Thyroid gland (tissue), 4 donors: ENCODE measurements at regions not wholly inside any gene's neighbourhood (a gene's known extent, or its start where the extent isn't known, plus 50 kb on each side); places are given as distances from the start of the nearest gene placed in this dataset.

Experiments used
- DNase-seq, 2 donors: peaks; one replicate each; pipeline ENCODE4 v3.0.0-alpha.2; 2019
- H3K27ac ChIP-seq, 3 donors: fragments of 200-600 bp; sonication (generic); 1 replicate in 2 of 3; 2 replicates in 1 of 3; pipeline ENCODE4 v1.5.1; 2016 to 2019; ENCODE audit warnings: mild to moderate bottlenecking in 1 of 3, moderate library complexity in 1 of 3
- H3K27me3 ChIP-seq: fragments of 200-600 bp; sonication (generic); one replicate; pipeline ENCODE4 v1.5.1; 2019
- H3K36me3 ChIP-seq, 2 donors: fragments of 200-600 bp; sonication (generic); one replicate each; pipeline ENCODE4 v1.5.1; 2016 to 2019
- H3K4me1 ChIP-seq, 2 donors: fragments of 200-600 bp; sonication (generic); one replicate each; pipeline ENCODE4 v1.5.1; 2017 to 2019
- H3K4me3 ChIP-seq, 3 donors: fragments of 200-600 bp; sonication (generic); replicated peaks in 1 of 3; 1 replicate in 2 of 3; 2 replicates in 1 of 3; pipeline ENCODE4 v1.5.1; 2016; ENCODE audit warnings: mild to moderate bottlenecking in 1 of 3
- H3K9me3 ChIP-seq: fragments of 200-600 bp; sonication (generic); one replicate; pipeline ENCODE4 v1.5.1; 2017
- POLR2A ChIP-seq, 2 donors: fragments of 450-650 bp; IDR thresholded peaks; one replicate each; pipeline ENCODE4 v1.6.1; 2017; ENCODE audit warnings: antibody characterized with exemption in 2 of 2, mild to moderate bottlenecking in 2 of 2, moderate library complexity in 1 of 2
- WGBS, 2 donors: methylation state at CpG; one replicate each; pipeline ENCODE4 v1.1.5; 2017; 5-methylcytosine and 5-hydroxymethylcytosine counted together
- intact Hi-C: fragments of 100-400 bp; cut with DNase I; formaldehyde crosslinking; loops from one replicate; pipeline ENCODE4 v1.15.1; 2023
- TF ChIP-seq, protein P1 (sequence below), 6 experiments: fragments of 200-600 bp in 3 of 6; fragments of 450-650 bp in 3 of 6; sonication (generic) in 3 of 6; IDR thresholded peaks; one replicate each; pipeline ENCODE4 v1.5.1; 2016 to 2019; ENCODE audit warnings: antibody characterized with exemption in 6 of 6, mild to moderate bottlenecking in 2 of 6, inconsistent platforms in 1 of 6, moderate library complexity in 1 of 6

DNA sequence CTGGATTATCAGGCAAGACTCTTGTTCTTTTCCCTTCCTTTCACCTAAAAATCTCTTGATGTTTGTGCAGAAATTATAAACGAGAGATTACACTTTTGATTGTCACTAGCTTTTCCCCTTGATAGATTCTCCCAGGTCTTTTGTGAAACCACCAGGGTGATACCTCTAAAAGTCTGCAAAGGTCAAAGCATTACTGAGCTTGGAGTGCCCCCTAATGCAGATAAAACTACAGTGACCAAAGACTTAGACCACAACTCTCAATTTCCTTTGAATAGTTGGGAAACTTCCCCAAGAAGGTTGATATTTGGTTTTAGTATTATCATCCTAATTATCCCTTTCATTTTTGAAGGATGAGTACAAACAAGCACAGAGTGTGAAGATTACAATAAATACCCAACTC, 173.1 kb downstream of the CYLC2 start:
- Histone ChIP-seq H3K9me3 (no peaks in the 10 kb centered on the region), H3K36me3 (no peaks in the 10 kb centered on the region), H3K27me3 (no peaks in the 10 kb centered on the region), H3K27ac (no peak overlapping the region), H3K4me1 (no peaks in the 10 kb centered on the region), H3K4me3 (no peak overlapping the region)
- TF ChIP-seq, protein P1, sequence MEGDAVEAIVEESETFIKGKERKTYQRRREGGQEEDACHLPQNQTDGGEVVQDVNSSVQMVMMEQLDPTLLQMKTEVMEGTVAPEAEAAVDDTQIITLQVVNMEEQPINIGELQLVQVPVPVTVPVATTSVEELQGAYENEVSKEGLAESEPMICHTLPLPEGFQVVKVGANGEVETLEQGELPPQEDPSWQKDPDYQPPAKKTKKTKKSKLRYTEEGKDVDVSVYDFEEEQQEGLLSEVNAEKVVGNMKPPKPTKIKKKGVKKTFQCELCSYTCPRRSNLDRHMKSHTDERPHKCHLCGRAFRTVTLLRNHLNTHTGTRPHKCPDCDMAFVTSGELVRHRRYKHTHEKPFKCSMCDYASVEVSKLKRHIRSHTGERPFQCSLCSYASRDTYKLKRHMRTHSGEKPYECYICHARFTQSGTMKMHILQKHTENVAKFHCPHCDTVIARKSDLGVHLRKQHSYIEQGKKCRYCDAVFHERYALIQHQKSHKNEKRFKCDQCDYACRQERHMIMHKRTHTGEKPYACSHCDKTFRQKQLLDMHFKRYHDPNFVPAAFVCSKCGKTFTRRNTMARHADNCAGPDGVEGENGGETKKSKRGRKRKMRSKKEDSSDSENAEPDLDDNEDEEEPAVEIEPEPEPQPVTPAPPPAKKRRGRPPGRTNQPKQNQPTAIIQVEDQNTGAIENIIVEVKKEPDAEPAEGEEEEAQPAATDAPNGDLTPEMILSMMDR (IDR thresholded peaks at IDR 0.05): no peak
- TF ChIP-seq POLR2A (IDR thresholded peaks at IDR 0.05): no peak
- WGBS, 2 donors: 74 to 80% methylated on average over 1 of the region's 1 CpG
- DNase-seq: no peak
- intact Hi-C loops: no loop called here

DNA sequence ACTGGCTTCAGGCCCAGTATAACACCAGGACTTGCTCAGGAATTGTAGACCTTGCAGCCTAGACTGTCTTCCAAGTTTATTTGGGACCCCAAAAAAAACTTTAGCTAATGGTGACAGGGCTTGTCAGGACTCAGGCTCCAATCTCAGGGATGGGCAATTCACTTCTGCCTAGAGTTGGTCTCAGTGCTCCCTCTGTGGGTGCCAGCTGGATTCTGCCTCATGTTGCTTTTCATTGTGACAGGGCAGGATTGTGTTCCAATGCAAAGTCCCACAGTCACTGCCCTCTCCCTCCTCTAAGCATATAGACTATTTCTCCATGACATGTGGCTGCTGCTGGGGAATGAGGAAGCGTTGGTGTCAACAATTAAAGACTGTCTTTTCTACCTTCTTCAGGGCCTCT, 174.7 kb downstream of the CYLC2 start:
- no peak for TF ChIP-seq POLR2A (IDR thresholded peaks at IDR 0.05)
- TF ChIP-seq, protein P1 (IDR thresholded peaks at IDR 0.05): no peak
- Histone ChIP-seq H3K27me3 (no peaks in the 10 kb centered on the region), H3K9me3 (no peaks in the 10 kb centered on the region), H3K27ac (no peak overlapping the region), H3K4me1 (no peaks in the 10 kb centered on the region), H3K36me3 (no peaks in the 10 kb centered on the region), H3K4me3 (no peak overlapping the region)
- DNase-seq: no peak
- intact Hi-C loops: no loop called here
- WGBS, 2 donors: 79 to 84% methylated on average over 1 of the region's 1 CpG

DNA sequence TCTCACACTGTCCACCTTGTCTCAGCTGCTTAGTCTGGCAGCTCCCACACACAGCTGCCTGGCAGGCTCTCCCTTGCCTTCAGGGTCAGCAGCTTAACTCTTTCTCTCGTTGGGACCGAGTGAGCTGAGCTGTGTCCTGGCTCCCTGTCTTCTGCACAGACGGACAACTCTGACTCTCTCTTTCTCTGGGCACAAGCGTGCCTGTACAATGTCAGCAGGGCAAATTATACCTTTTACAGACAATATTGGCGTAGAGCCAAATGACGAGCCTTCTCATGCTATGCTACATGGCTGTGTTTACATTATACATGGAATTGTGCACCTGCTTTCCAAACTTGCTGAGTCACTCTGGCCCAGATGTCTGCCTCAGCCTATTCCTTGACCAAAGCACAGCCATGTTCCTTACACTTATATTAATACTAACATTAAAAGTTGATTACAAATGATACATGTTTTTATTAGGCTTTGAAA, 188.6 kb downstream of the CYLC2 start:
- no peaks in the 10 kb centered on the region for H3K9me3 ChIP-seq
- intact Hi-C loops: no loop called here
- H3K4me1 ChIP-seq: no peaks in the 10 kb centered on the region
- H3K4me3 ChIP-seq: no peak overlapping the region
- H3K27ac ChIP-seq: no peak overlapping the region
- H3K27me3 ChIP-seq: no peaks in the 10 kb centered on the region
- DNase-seq: no peak
- no peak for TF ChIP-seq POLR2A (IDR thresholded peaks at IDR 0.05)
- TF ChIP-seq, protein P1 (IDR thresholded peaks at IDR 0.05): no peak
- WGBS, 2 donors: 54 to 69% methylated on average over 6 of the region's 6 CpGs
- no peaks in the 10 kb centered on the region for H3K36me3 ChIP-seq

DNA sequence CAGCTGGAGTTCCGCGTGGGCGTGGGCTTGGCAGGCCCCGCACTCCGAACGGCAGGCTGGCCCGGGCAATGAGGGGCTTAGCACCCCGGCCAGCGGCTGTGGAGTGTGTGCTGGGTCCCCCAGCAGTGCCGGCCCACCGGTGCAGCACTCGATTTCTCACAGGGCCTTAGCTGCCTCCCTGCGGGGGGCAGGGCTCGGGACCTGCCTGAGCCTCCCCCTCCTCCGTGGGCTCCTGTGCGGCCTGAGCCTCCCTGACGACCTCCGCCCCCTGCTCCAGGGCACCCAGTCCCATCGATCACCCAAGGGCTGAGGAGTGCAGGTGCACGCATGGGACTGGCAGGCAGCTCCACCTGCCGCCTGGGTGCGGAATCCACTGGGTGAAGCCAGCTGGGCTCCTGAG, 191.8 kb downstream of the CYLC2 start:
- 98% methylated on average over 20 of the region's 22 CpGs; no CpG with 5 or more reads in 1 of the 2 donors for WGBS, 2 donors
- H3K4me1 ChIP-seq: no peaks in the 10 kb centered on the region
- no peak overlapping the region for H3K27ac ChIP-seq
- intact Hi-C loops: no loop called here
- DNase-seq: no peak
- no peaks in the 10 kb centered on the region for H3K27me3 ChIP-seq
- no peak overlapping the region for H3K4me3 ChIP-seq
- H3K9me3 ChIP-seq: no peaks in the 10 kb centered on the region
- TF ChIP-seq, protein P1 (IDR thresholded peaks at IDR 0.05): no peak
- TF ChIP-seq POLR2A (IDR thresholded peaks at IDR 0.05): no peak
- no peaks in the 10 kb centered on the region for H3K36me3 ChIP-seq

DNA sequence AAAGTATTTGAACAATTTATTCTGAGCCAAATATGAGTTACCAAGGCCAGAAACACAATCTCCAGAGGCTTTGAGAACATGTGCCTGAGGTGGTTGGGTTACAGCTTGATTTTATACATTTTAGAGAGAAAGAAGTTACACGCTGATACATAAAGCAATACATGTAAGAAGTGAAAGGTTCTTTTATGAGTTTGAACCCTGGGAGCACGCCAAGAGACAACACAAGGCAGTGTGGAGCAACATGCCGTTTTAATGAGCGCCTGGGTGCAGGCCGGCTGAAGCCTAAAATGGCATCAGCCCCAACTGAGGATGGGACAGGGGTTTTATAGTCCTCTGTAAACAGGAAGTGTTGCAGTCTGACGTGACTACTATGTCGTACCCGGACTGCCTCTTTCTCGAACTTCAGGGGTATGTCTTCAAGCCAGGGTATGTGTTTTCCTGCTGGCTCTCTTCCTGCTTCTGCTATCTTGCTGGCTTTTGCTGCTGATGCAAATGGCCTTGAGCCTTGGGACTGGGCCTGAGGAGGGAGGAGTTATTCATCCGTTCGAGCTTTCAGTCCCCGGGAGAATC, 193.7 kb downstream of the CYLC2 start:
- 74 to 77% methylated on average over 12 of the region's 12 CpGs for WGBS, 2 donors
- H3K27ac ChIP-seq: no peak overlapping the region
- no peak for DNase-seq
- H3K27me3 ChIP-seq: no peaks in the 10 kb centered on the region
- intact Hi-C loops: no loop called here
- H3K4me3 ChIP-seq: no peak overlapping the region
- H3K9me3 ChIP-seq: no peaks in the 10 kb centered on the region
- TF ChIP-seq, protein P1 (IDR thresholded peaks at IDR 0.05): no peak
- no peak for TF ChIP-seq POLR2A (IDR thresholded peaks at IDR 0.05)
- H3K4me1 ChIP-seq: no peaks in the 10 kb centered on the region
- H3K36me3 ChIP-seq: no peaks in the 10 kb centered on the region
